CD4-positive, alpha-beta T cell treated with Interleukin-17A for 4 hours (primary cell): ENCODE measurements at regions not wholly inside any gene's neighbourhood (a gene's known extent, or its start where the extent isn't known, plus 50 kb on each side); places are given as distances from the start of the nearest gene placed in this dataset.

Source experiments
- DNase-seq: peaks from one replicate; pipeline ENCODE4 v3.0.0-alpha.2; 2020; ENCODE audit warnings: mixed read lengths

DNA sequence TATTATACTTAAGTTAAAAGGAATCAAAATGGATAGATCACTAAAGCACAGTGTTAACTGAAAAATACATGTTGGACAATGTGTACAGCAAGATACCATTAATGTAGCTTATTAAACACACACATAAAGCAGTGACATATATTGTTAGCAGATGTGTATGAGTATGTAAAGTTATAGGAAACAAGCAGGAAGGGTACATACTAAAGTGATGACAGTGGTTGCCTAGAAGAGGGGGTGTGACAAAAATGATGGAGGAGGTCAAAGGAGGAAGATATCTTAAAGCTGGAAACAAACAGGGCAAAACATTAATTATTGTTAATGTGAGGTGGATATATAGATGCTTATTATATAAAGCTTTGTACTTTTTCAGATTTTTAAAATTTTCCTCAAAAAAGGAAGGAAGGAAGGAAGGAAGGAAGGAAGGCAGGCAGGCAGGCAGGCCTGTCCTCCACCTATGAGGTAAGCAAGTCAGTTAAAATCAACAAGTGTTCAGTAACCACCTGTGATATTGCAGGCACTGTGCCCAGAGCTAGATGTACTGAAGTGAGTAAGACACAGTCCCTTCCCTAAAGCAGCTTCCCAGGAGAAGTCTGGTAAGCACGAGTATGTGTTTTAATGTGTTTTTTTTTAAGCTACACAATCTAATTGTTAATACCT is 252.9 kb upstream of the NR5A2 start:
- no peak for DNase-seq

DNA sequence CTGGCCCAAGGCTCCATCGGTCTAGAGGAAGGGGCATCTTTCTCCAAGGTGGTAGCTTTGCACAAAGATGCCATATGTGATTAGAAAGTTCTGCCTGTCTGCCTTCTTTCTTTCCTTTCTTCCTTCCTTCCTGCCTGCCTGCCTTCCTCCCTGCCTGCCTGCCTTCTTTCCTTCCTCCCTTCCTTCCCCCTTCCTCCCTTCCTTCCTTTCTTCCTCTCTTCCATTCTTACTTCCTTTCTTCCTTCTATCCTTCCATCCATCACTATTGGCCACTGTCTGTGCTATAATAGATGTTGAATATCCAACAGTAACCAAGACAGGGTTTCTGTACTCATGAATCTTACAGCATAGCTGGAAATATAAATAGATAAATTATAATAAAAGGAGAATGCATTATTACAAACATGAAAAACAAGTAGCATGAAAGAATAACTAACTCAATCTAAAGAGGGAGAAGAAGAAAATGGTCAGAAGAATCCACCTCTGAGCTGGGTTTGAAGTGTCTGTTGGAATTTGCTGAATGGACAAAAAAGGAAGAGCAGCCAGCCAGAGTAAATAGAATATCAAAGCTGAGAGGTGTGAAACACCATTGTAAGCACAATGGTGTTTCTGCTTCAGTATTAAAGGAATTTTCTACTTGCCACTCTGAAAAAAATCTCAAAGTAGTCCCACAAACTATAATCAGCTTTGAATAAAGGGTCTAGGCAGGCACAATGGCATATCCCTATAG is 250.6 kb upstream of the NR5A2 start:
- no peak for DNase-seq

DNA sequence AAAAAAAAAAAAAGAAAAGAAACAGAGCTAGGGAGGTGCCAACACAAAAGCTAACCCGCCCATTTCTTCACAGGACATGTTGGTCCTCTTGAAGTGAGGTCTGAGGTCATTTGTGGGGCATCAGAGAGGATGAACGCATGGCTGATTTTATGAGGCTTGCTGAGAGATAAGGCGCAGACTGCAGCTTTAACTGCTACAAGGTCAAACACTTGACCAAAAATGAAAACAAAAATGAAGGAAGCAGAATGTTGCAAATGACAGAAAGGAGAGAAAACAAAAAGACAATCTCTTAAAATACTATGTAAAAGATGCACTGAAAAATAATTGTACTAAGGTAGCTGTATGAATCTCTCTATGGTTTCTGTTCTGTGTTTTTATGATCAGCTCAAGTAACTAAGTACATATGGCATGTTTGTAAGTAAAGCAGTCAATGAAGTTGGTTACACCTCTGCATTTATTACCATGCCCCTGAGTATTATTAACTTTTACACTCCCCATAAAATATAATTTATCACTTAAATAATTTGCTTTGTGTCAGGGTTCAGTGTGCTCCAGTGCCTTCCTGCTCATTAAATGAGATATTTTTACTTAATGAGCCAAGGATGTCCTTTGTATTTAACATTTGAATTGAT is 249.1 kb upstream of the NR5A2 start:
- DNase-seq, result no peak

DNA sequence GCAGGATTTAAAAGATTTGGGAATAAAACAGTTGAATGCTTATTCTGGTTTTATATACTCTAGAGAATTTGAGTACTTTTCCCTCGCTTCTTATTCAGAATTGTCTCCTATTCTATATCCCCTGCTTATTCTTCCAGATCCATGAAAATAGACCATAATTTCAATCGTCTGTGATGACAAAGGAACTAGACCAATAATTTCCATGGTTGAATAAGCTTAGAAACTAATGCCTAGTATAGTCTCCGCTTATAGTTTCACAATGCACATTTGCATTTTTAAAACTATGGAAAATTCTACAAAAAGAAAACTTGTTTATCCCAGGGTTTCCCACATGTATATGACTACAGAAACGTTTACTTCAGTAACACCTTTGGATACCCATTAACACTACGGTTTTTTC is 247.4 kb upstream of the NR5A2 start:
- no peak for DNase-seq

DNA sequence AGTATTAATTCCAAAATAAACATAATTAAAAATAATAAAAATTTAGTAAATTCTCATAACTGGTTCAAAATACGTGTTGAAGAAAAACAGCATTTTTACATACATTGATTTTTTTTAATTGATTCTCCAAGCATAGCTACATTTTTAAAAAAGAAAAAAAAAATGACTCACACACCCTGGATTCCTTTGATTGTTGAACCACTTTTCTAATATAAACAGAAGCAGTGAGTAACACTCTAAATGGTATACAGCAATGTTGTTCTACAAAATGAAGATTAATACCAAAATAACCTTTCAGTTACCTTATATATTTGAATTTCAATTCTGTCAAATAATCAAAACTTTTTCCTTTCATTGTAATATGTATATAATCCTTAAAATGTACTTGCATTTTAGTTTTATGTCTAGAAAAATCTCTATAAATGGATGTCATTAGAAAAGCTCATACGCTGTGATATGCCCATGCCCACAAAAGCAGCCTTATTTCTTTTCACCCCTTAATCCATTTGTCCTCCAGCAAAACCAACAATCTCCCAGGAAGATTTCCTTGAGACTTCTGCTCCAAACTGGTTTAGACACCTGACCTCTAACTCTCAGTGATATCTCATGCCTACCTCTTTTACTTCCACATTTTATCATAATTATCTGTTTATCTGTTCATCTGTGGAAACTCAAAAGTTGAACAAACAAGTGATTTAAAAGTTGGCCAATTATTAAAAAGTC is 246.4 kb upstream of the NR5A2 start:
- no peak for DNase-seq

DNA sequence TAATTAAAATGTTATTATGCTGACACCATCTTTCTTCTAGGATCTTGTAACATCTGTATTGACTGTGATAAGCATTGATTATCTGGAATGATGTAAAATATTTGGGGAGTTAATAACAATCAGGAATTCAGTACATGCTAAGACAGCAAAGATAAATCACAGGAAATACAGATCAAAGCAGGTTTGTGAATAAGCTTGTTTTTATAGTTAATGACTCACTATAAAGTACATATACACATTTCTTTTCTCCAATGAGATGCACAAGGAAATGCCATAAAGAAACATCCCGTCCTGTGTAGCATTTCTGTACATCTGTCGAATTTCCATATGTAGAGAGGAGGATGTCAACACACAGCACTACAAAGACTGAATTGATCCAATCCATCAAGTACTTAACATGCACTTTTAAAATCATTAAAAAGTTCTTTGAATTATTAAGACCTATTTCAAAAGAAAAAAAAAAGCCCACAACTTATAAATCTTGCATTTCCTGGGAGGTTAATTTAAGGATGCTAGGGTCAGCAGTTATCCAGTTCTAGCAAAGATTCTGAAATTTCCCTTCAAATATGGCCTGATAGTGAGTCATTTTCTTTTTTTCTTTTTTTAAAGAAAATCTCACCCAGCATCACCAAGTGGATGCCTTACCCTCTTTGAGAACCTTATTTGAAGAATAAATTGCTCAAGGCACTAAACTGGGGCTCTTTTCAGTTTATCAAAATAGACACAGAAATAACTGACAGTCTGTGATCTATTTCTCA is 243.2 kb upstream of the NR5A2 start:
- DNase-seq, result no peak

DNA sequence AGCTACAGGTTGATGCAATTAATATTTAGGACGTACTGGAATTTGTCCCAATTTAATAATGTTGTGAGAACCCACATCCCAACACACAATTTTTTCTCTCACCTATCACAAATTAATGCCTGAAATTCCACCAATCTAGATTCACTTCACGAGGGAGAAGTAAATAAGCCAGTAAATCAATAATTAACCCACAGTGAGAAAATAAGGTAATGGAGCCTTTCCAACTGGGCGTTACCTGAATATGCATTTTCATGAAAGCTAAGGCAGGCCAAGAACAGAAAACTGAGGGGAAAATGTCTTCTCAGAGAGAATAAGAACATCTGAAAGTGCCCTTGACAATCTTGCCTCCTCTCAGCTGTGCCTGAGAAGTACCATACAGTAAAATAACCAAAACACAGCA is 240.8 kb upstream of the NR5A2 start:
- DNase-seq, result no peak

DNA sequence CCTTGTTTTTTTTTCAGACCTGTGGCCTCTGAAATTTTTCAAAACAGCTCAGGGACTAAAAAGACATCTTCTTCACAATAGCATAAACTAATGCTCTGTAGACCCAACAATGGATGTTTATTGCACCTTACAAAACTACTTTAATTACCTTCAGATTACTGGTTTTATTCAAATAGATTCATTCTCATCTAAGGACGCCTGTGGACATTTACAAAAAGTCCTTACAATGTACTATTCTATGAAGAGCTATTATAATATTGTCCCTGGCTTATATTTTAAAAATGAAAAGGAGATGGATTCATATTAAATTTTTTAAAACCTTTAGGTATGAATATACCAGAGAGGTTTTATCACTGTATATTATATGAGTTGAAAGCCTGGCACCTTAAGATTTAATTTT is 238.4 kb upstream of the NR5A2 start:
- no peak for DNase-seq

DNA sequence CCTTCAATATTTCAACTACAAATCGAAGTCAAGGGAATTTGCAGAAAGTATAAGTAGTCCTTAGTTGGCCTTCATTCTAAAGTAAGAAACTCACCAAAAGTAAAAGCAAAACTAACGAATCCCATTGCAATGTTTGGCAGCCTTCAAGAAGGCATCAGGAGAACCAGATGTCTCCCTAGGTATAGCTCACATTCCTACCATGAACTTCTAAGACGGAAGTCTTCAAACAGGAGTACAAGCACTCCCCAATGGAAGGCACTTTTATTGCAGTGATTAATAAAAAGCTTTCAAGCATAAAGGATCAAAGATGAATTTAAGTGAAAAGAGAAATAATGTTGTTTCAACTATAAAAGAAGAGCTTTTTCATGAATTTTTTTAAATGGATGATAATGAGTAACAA is 236.0 kb upstream of the NR5A2 start:
- DNase-seq, result no peak

DNA sequence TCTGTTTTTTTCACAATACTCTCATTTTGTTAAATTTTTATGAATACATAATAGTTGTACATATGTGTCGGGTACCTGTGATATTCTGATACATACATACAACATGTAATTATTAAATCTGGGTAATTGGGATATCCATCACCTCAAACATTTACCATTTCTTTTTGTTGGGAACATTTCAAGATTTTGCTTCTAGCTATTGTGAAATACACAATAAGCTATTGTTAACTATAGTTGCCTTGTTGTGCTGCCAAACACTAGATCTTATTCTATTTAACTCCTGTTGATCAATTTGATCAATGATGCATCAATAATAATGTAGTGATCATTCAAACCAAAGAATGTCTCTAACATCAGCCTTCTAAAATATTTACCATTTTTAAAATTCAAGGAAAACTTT is 234.6 kb upstream of the NR5A2 start:
- DNase-seq, result no peak

DNA sequence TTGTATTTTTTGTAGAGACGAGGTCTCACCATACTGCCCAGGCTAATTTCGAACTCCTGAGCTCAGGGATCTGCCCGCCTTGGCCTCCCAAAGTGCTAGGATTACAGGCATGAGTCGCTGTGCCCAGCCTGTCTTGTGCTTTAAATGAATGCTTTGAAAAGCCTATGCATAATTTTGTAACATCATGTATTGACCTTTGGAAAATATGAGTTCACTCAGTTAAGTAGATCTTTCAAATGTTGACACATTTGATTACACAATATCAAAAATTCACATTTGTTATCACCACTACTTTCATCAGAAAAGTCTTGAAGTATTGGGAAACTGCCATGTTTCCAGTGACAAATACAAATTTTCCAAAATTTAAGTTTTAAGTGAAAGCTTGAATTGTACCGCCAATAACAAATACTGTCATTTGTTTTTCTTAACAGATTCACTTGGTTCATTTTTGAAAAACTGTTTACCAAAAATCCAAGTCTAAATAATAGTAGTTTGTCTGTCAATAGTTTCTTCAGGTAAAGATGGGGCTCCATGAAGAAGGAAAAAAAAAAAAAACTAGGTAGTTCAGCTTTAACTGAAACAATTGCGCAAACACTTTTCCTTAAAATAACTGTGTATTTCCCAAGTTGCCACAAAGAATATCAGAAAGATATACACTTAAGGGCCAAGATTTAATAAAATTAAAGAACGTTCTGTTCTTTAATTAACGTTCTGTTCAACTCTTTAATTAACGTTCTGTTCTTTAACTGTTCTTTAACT is 233.2 kb upstream of the NR5A2 start:
- DNase-seq, result no peak

DNA sequence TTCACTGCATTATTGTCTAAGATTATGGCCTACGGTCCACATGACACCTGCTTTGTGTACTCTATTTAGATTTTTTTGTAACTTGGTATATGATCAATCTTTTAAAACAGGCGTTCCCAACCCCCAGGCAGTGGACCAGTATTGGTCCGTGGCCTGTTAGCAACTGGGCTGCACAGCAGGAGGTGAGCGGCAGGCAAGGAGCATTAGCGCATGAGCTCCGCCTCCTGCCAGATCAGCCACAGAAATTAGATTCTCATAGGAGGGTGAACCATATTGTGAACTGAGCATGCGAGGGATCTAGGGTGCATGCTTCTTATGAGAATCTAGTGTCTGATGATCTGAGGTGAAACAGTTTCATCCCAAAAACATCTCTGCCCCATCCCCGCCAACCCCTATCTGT is 228.4 kb upstream of the NR5A2 start:
- no peak for DNase-seq

DNA sequence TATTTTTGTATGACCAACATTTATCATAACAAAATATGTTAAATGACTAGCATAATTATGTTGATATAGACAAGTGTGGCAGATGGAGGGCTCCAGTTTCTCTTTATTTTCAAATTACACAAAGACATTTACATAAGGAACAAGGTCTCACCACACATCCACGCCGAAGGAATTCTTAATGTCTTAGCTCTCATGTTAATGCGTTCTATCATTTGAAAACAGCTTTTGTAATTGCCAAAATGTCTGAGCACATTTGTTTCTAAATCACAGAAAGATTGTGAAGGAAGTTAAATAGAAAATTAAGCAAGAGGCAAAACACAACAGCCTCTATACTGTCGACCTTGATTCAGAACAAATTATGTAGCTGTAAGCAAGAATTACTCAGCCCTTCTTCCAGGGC is 223.0 kb upstream of the NR5A2 start:
- DNase-seq, result no peak

DNA sequence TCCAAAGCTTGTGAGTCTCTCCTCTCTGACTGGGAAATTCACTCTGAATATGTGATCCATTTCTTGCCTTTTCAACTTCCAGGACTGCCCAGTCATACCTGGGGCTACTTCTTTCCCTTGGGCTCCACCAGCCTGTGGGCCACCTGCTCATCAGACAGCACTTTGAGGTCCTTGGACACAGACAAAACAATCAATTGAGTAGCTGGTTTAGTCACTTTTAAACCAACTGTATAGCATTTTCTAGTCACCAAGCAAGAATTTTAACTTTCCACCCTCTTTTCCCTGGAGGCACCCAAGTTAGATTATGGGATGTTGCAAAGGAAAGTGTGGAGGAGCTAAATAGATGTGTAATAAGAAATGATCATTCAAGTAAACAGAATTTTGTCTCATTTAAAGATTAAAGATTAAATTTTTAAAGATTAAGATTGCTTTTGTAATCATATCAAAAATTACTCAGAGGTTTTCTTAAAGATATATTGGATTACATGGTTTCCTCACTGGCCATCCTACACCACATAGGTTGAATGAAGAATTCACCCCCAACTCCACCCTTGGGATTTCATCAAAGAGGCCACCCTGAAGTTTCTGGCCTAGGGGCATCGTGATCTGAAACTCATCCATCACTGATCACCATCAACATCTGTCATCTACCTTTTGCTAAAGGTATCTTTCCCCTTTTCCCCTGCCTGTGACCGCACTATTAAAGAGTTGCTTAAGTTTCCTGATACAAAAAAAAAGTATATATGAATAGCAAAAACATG is 219.2 kb upstream of the NR5A2 start:
- no peak for DNase-seq

DNA sequence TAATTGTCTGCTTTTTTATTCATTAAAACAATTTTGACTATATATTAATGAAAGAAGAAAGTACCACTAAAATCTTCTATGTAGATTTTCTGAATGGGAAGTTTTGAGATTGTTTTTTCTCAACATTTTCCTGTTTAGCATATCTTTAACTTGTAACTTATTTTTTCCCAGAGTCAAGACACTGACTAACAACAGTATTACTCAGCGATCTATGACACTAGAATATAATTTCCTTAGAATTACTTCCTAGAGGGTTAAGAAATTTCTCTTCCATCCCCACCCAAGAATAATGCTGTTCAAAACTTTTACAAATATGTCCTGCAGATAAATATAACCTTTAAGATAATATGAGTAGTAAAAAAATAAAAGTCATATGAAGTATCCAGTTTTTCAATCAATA is 218.2 kb upstream of the NR5A2 start:
- no peak for DNase-seq

DNA sequence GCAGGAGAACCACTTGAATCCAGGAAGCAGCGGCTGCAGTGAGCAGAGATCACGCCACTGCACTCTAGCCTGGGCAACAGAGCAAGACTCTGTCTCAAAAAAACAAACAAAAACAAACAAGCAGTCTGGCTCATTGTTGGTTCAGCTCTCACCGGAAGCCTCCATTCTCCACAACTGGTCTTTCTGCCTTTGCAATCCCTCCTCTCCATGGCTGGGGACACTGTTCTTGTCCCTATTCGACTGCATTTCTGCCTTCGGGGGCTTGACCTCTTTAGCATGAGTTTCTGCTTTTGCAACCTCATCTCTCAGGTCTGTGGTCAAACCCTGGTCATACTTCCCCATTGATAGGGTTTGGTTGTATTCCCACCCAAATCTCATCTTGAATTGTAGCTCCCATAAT is 216.3 kb upstream of the NR5A2 start:
- no peak for DNase-seq

DNA sequence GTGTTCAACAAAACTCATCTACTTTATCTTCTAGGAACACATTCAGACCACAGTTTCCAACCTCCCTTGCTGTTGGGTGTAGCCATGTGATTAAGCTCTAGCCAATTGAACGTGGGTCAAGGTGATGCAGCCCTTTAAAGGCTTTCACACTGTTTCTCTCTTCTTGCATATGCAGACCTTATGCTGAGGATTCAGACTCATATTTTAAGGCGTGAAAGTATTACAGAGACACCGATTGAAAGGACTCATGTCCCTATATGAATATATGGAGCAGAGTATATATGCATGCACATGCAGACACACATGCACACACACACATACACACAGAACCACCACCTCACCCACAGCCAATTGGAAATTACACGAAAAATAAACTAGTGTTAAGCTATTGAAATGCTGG is 214.3 kb upstream of the NR5A2 start:
- no peak for DNase-seq

DNA sequence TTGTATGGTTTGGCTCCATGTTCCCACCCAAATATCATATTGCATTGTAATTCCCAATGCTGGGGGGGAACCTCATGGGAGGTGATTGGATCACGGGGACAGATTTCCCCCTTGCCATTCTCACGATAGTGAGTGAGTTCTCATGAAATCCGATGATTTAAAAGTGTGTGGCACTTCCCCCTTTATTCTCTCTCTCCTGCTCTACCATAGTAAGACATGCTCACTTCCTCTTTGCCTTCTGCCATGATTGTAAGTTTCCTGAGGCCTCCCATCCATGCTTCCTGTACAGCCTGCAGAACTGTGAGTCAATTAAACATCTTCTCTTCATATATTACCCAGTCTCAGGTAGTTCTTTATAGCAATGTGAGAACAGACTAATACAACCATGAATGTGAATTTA is 211.6 kb upstream of the NR5A2 start:
- no peak for DNase-seq

DNA sequence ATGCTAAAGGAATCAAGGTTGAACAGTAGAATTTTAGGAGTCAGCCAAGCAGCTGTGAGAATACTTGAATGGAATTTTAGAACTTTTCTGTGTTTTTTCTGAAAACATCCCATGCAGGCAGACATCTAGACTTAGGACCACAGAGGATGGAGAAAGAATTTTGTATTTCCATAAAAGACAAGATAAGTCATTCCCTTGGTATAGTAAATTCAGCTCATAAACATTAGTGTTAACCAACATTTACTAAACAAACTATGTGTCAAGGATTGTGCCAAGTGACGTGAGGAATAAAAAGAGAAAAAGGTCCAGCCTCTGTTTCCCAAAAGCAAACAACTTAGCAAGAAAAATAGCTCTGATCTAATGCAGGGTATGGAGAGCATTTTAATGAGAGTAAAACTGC is 210.2 kb upstream of the NR5A2 start:
- DNase-seq, result no peak

DNA sequence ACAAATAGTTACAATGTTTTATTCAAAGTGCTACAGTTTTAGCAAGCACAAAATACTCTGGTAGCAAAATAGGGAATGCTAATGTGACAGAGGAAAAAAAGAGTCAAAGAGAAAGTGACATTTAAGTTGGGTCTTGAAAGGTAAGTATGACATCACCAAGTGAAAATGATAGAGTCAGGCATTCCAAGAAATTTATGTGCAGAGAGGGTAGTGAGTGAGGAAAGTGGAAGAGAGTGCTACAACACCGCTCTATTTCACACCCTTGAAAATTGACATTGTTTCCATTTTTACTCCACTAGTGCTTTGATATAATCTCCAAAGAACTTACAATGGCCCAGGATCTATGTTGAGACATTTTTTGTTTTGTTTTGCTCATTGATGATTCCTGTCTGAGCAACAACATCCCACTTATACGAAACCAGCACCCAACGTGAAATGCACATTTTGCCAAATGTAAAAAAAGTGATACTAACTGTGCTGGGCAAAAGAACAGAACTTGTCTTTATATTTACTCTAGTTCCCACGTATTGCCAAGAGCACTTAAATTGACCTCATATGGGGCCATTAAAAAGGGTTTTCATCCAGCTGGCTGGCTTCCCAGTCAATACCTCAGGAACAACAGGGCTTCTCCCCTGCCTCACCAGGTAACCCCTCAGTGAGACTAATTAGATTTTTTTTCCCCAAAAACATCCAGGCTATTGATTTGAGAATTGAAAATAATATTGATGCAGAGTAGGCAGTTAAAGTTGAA is 206.3 kb upstream of the NR5A2 start:
- no peak for DNase-seq

DNA sequence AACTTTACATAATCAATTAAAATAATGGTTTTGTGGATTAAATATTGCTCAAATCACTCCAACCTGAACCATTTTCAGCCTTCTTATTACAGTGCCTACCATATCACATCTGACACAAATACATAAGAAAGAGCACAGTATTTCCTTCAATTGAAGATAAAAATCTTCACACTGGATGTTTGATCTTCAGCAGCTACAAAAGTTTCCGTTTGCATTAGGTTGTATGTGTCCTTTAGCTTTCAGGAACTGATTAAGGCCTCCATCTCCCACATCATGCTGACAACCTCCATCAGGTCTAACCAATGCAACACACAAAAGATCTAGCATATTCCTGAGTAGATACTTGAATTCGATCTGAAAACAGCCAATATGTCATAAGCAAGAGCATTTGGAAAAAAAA is 195.1 kb upstream of the NR5A2 start:
- DNase-seq, result no peak
